WTC11 (cell line): ENCODE measurements at regions not wholly inside any gene's neighbourhood (a gene's known extent, or its start where the extent isn't known, plus 50 kb on each side); places are given as distances from the start of the nearest gene placed in this dataset.

Experiments
- AFF4 ChIP-seq: sonication (generic); formaldehyde crosslinking; IDR thresholded peaks from 2 replicates; pipeline ENCODE4 v1.8.1; 2023; ENCODE audit warnings: mild to moderate bottlenecking, missing genetic modification reagents, borderline replicate concordance
- ESRRA ChIP-seq: sonication (generic); formaldehyde crosslinking; IDR thresholded peaks from 2 replicates; pipeline ENCODE4 v1.8.1; 2022; ENCODE audit warnings: mild to moderate bottlenecking, missing genetic modification reagents, borderline replicate concordance
- JUN ChIP-seq: sonication (generic); formaldehyde crosslinking; IDR thresholded peaks from 2 replicates; pipeline ENCODE4 v1.8.0; 2023; ENCODE audit warnings: mild to moderate bottlenecking, missing genetic modification reagents
- MAX ChIP-seq: sonication (generic); formaldehyde crosslinking; IDR thresholded peaks from 2 replicates; pipeline ENCODE4 v1.8.0; 2022; ENCODE audit warnings: mild to moderate bottlenecking, missing genetic modification reagents
- ZBTB21 ChIP-seq: sonication (generic); formaldehyde crosslinking; IDR thresholded peaks from 2 replicates; pipeline ENCODE4 v1.8.1; 2023; ENCODE audit warnings: mild to moderate bottlenecking, missing genetic modification reagents, borderline replicate concordance
- ZNF423 ChIP-seq: fragments of 250-450 bp; sonication (Bioruptor Pico); IDR thresholded peaks from 2 replicates; pipeline ENCODE4 v2.1.2; 2022; ENCODE audit warnings: mild to moderate bottlenecking, moderate library complexity
- TF ChIP-seq, protein P1 (sequence below): sonication (generic); formaldehyde crosslinking; conservative IDR thresholded peaks from 2 replicates; pipeline ENCODE4 v1.8.1; 2023; ENCODE audit warnings: mild to moderate bottlenecking, low read depth, missing genetic modification reagents, moderate library complexity
- TF ChIP-seq, protein P2 (sequence below): sonication (generic); formaldehyde crosslinking; IDR thresholded peaks from 2 replicates; pipeline ENCODE4 v1.8.1; 2022; ENCODE audit warnings: missing genetic modification reagents, borderline replicate concordance
- TF ChIP-seq, protein P3 (sequence below): fragments of 200-600 bp; IDR thresholded peaks from 2 replicates; pipeline ENCODE4 v1.8.0; 2022; ENCODE audit warnings: antibody characterized with exemption
- TF ChIP-seq, protein P4 (sequence below): sonication (generic); formaldehyde crosslinking; IDR thresholded peaks from 2 replicates; pipeline ENCODE4 v1.8.1; 2023; ENCODE audit warnings: mild to moderate bottlenecking, missing genetic modification reagents

GRCh38 chr6:134482593-134483270 lies 164.8 kb upstream of the SGK1 start:
- TF ChIP-seq, protein P1, sequence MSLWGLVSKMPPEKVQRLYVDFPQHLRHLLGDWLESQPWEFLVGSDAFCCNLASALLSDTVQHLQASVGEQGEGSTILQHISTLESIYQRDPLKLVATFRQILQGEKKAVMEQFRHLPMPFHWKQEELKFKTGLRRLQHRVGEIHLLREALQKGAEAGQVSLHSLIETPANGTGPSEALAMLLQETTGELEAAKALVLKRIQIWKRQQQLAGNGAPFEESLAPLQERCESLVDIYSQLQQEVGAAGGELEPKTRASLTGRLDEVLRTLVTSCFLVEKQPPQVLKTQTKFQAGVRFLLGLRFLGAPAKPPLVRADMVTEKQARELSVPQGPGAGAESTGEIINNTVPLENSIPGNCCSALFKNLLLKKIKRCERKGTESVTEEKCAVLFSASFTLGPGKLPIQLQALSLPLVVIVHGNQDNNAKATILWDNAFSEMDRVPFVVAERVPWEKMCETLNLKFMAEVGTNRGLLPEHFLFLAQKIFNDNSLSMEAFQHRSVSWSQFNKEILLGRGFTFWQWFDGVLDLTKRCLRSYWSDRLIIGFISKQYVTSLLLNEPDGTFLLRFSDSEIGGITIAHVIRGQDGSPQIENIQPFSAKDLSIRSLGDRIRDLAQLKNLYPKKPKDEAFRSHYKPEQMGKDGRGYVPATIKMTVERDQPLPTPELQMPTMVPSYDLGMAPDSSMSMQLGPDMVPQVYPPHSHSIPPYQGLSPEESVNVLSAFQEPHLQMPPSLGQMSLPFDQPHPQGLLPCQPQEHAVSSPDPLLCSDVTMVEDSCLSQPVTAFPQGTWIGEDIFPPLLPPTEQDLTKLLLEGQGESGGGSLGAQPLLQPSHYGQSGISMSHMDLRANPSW (CRISPR knock-in tag), result no peak
- TF ChIP-seq, protein P2, sequence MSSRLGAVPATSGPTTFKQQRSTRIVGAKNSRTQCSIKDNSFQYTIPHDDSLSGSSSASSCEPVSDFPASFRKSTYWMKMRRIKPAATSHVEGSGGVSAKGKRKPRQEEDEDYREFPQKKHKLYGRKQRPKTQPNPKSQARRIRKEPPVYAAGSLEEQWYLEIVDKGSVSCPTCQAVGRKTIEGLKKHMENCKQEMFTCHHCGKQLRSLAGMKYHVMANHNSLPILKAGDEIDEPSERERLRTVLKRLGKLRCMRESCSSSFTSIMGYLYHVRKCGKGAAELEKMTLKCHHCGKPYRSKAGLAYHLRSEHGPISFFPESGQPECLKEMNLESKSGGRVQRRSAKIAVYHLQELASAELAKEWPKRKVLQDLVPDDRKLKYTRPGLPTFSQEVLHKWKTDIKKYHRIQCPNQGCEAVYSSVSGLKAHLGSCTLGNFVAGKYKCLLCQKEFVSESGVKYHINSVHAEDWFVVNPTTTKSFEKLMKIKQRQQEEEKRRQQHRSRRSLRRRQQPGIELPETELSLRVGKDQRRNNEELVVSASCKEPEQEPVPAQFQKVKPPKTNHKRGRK (CRISPR knock-in tag), result no peak
- TF ChIP-seq ESRRA (CRISPR knock-in tag) (no peak), JUN (CRISPR knock-in tag) (no peak), AFF4 (CRISPR knock-in tag) (no peak), ZBTB21 (no peak), MAX (CRISPR knock-in tag) (no peak), ZNF423 (no peak)
- TF ChIP-seq, protein P3, sequence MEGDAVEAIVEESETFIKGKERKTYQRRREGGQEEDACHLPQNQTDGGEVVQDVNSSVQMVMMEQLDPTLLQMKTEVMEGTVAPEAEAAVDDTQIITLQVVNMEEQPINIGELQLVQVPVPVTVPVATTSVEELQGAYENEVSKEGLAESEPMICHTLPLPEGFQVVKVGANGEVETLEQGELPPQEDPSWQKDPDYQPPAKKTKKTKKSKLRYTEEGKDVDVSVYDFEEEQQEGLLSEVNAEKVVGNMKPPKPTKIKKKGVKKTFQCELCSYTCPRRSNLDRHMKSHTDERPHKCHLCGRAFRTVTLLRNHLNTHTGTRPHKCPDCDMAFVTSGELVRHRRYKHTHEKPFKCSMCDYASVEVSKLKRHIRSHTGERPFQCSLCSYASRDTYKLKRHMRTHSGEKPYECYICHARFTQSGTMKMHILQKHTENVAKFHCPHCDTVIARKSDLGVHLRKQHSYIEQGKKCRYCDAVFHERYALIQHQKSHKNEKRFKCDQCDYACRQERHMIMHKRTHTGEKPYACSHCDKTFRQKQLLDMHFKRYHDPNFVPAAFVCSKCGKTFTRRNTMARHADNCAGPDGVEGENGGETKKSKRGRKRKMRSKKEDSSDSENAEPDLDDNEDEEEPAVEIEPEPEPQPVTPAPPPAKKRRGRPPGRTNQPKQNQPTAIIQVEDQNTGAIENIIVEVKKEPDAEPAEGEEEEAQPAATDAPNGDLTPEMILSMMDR, result no peak
- TF ChIP-seq, protein P4, sequence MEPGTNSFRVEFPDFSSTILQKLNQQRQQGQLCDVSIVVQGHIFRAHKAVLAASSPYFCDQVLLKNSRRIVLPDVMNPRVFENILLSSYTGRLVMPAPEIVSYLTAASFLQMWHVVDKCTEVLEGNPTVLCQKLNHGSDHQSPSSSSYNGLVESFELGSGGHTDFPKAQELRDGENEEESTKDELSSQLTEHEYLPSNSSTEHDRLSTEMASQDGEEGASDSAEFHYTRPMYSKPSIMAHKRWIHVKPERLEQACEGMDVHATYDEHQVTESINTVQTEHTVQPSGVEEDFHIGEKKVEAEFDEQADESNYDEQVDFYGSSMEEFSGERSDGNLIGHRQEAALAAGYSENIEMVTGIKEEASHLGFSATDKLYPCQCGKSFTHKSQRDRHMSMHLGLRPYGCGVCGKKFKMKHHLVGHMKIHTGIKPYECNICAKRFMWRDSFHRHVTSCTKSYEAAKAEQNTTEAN (CRISPR knock-in tag), result no peak
